ENCODE measurements at regions not wholly inside any gene's neighbourhood (a gene's known extent, or its start where the extent isn't known, plus 50 kb on each side); places are given as distances from the start of the nearest gene placed in this dataset.
"Not testable (repeated sequence)": the region's sequence is repeated elsewhere in the genome, so short reads cannot be mapped to it uniquely, and the experiment has no call there.

- Mint-ChIP-seq H3K4me3 (no peak overlapping the region), H3K4me1 (ENCODE audit: low read depth) (no peaks in the 10 kb centered on the region), H3K27me3 (no peaks in the 10 kb centered on the region), H3K36me3 (ENCODE audit: low read depth) (no peaks in the 10 kb centered on the region), H3K9me3 (no peaks in the 10 kb centered on the region), H3K27ac (no peak overlapping the region)
- no peak for TF ChIP-seq CTCF (IDR thresholded peaks at IDR 0.05)
- ChIA-PET POLR2A (no interaction called here), CTCF (no interaction called here)
- DNase-seq (no peak), ATAC-seq (no peak)
- intact Hi-C loops (cut with micrococcal nuclease) = no loop called here
These were observed 136.9 kb upstream of the PRICKLE2 start for GRCh38 chr3:64361962-64362735.

GRCh38 chr3:64361036-64361435, 135.8 kb upstream of the PRICKLE2 start:
- DNase-seq; intact Hi-C loops (cut with micrococcal nuclease): not testable (repeated sequence)

GRCh38 chr3:64360280-64360679, 135.0 kb upstream of the PRICKLE2 start:
- H3K9me3 Mint-ChIP-seq = no peaks in the 10 kb centered on the region
- no peak overlapping the region for H3K27ac Mint-ChIP-seq
- ATAC-seq (no peak), DNase-seq (no peak)
- intact Hi-C loops (cut with micrococcal nuclease) = no loop called here
- no peak overlapping the region for H3K4me3 Mint-ChIP-seq
- CTCF ChIA-PET = no interaction called here
- TF ChIP-seq CTCF (IDR thresholded peaks at IDR 0.05) = no peak
- H3K27me3 Mint-ChIP-seq = no peaks in the 10 kb centered on the region
- POLR2A ChIA-PET = no interaction called here
- H3K36me3 Mint-ChIP-seq (ENCODE audit: low read depth) = no peaks in the 10 kb centered on the region
- peaks cover 6% of the 10 kb centered on the region for H3K4me1 Mint-ChIP-seq (ENCODE audit: low read depth)

More at GRCh38 chr3:64361036-64361435, 135.8 kb upstream of the PRICKLE2 start:
- CTCF ChIA-PET; H3K27ac Mint-ChIP-seq; H3K9me3 Mint-ChIP-seq; H3K27me3 Mint-ChIP-seq; H3K36me3 Mint-ChIP-seq (ENCODE audit: low read depth); H3K4me1 Mint-ChIP-seq (ENCODE audit: low read depth); H3K4me3 Mint-ChIP-seq; ATAC-seq; POLR2A ChIA-PET: not testable (repeated sequence)

GRCh38 chr3:64359735-64360134, 134.5 kb upstream of the PRICKLE2 start:
- ATAC-seq (no peak), DNase-seq (no peak)
- Mint-ChIP-seq H3K36me3 (ENCODE audit: low read depth) (no peaks in the 10 kb centered on the region), H3K27me3 (no peaks in the 10 kb centered on the region), H3K4me3 (no peak overlapping the region), H3K9me3 (no peaks in the 10 kb centered on the region), H3K4me1 (ENCODE audit: low read depth) (peaks cover 11% of the 10 kb centered on the region), H3K27ac (no peak overlapping the region)
- POLR2A ChIA-PET = no interaction called here
- intact Hi-C loops (cut with micrococcal nuclease) = no loop called here
- no peak for TF ChIP-seq CTCF (IDR thresholded peaks at IDR 0.05)
- CTCF ChIA-PET = no interaction called here

- Mint-ChIP-seq H3K27me3 (no peaks in the 10 kb centered on the region), H3K4me3 (no peak overlapping the region), H3K4me1 (ENCODE audit: low read depth) (peaks cover 12% of the 10 kb centered on the region), H3K36me3 (ENCODE audit: low read depth) (no peaks in the 10 kb centered on the region), H3K27ac (no peak overlapping the region), H3K9me3 (no peaks in the 10 kb centered on the region)
- TF ChIP-seq CTCF (IDR thresholded peaks at IDR 0.05) = no peak
- ATAC-seq (no peak), DNase-seq (no peak)
- CTCF ChIA-PET = no interaction called here
- intact Hi-C loops (cut with micrococcal nuclease) = no loop called here
- POLR2A ChIA-PET = no interaction called here
These were observed 133.6 kb upstream of the PRICKLE2 start for GRCh38 chr3:64358853-64359252.
